Muscle of leg (tissue), 3 donors: ENCODE measurements at regions not wholly inside any gene's neighbourhood (a gene's known extent, or its start where the extent isn't known, plus 50 kb on each side); places are given as distances from the start of the nearest gene placed in this dataset.
"Not testable (repeated sequence)": the region's sequence is repeated elsewhere in the genome, so short reads cannot be mapped to it uniquely, and the experiment has no call there.

Experiments
- DNase-seq: peaks from one replicate; pipeline ENCODE4 v3.0.0; 2013
- H3K27ac ChIP-seq: one replicate; pipeline ENCODE4 v1.5.1; 2013; ENCODE audit warnings: mild to moderate bottlenecking, low read length, control low read depth
- H3K27me3 ChIP-seq: one replicate; pipeline ENCODE4 v1.6.1; 2013; ENCODE audit warnings: low read length; ENCODE audit not compliant: control insufficient read depth, insufficient read depth
- H3K36me3 ChIP-seq: one replicate; pipeline ENCODE4 v1.6.1; 2013; ENCODE audit warnings: low read length; ENCODE audit not compliant: control insufficient read depth, insufficient read depth
- H3K4me1 ChIP-seq: one replicate; pipeline ENCODE4 v1.6.1; 2013; ENCODE audit warnings: low read length; ENCODE audit not compliant: control insufficient read depth, insufficient read depth
- H3K4me3 ChIP-seq: one replicate; pipeline ENCODE4 v1.5.1; 2013; ENCODE audit warnings: low read length, control low read depth
- H3K9me3 ChIP-seq: replicated peaks from 2 replicates; pipeline ENCODE4 v1.6.1; 2013; ENCODE audit warnings: low read depth, low read length; ENCODE audit not compliant: control insufficient read depth
- WGBS: methylation state at CpG from one replicate; pipeline ENCODE4 v1.1.5; 2013; ENCODE audit warnings: missing lambda C conversion rate; ENCODE audit not compliant: insufficient coverage; 5-methylcytosine and 5-hydroxymethylcytosine counted together

DNA sequence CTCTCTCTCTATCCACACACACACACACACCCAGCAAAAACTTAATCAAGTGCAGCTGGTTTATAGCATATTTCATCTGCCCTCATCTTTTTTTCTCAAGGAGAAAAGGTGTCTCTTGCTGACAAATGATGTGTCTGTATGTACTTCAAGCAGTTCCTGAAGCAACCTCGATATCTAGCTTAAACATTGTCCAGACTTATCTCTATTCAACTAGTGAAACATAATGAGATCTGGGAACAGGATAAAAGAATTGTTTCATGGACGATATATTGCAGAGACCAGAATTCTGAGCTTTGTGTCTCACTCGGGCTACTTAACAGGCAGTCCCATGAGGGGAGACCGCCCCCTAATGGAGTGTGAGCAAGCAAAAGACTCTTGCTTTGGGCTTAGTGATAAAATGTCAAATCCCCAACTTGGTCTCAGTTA is 929.2 kb upstream of the SOX11 start:
- Histone ChIP-seq H3K27me3 (no peaks in the 10 kb centered on the region), H3K4me1 (no peaks in the 10 kb centered on the region), H3K36me3 (no peaks in the 10 kb centered on the region), H3K4me3 (no peak overlapping the region), H3K27ac (no peak overlapping the region), H3K9me3 (peaks cover 3% of the 10 kb centered on the region)
- DNase-seq: peak; percentile 74
- WGBS: 0% methylated on average over 2 of the region's 4 CpGs

DNA sequence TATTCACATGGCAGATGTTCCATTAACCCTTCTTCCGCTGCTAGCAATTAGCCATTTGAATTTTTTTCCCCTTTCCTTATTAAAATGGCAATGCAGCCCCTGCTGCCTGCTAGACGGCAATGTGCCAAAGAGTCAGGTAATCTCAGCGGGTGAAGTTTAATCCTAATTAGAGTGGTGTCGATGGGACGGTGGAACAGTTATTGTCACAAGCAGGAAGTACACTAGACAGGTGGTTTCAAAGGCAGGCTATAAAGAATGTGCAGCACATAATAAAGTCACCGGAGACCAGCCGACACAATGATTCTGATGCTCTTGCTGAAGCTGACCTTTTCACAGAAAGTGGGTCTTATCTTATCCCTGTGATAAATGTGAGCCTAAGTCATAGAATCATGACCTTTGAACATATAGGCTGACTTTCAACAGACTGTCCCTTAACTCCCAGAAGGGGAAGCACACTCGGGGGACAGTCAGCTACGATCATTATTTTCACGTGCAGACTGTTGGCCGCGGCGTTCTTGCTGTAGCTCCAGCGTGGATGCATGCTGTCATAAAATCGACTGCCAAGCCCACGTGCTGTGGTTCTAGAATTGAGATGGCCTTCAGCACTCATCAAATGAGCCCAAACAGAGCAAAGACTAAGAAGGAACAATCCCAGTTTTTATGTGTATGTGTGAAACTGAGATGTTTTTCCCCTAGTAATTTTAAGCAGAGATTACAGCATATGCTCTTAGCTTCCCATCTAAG is 926.2 kb upstream of the SOX11 start:
- no peaks in the 10 kb centered on the region for H3K27me3 ChIP-seq
- no peaks in the 10 kb centered on the region for H3K4me1 ChIP-seq
- H3K4me3 ChIP-seq: no peak overlapping the region
- 66% methylated on average over 9 of the region's 16 CpGs for WGBS
- H3K36me3 ChIP-seq: no peaks in the 10 kb centered on the region
- no peak overlapping the region for H3K27ac ChIP-seq
- H3K9me3 ChIP-seq: peaks cover 2% of the 10 kb centered on the region
- no peak for DNase-seq

DNA sequence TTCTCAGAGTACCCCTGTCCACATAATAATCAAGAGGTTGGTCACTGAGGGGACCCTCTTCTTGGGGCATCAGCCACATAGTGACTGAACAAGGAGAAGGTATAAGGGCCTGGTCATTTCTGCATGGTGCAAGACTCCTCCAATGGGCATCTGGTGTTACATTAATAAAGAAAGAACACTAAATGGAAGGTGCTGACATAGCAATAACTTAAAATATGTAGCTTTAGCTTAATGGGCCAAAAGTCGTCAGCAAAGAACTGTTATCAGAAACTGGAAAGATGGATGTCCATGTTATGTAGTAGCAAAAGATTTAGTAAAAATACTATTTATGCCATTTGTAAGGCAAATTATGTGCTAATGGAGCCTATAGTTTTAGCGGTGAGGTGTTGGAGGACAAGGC is 916.5 kb upstream of the SOX11 start:
- H3K9me3 ChIP-seq: no peaks in the 10 kb centered on the region
- DNase-seq: no peak
- H3K4me3 ChIP-seq: no peak overlapping the region
- H3K27me3 ChIP-seq: no peaks in the 10 kb centered on the region
- WGBS: 70% methylated on average over 2 of the region's 2 CpGs
- no peak overlapping the region for H3K27ac ChIP-seq
- no peaks in the 10 kb centered on the region for H3K4me1 ChIP-seq
- H3K36me3 ChIP-seq: no peaks in the 10 kb centered on the region

DNA sequence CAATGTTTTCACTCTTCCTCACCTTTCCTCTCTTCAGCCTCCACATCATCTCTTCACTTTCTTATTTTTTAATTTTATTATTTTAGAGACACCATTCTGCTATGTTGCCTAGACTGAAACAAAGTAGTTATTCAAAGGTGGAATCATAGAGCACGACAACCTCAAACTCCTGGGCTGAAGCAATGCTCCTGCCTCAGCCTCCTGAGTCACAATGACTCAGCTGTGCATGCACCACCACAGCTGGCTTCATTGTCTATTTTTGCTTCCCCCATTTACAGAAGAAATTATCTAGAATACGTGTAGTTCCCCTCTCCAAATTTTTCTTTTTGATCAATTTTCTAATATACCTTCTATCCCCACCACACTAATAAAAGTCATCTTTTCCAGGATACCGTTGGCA is 911.5 kb upstream of the SOX11 start:
- H3K27me3 ChIP-seq: no peaks in the 10 kb centered on the region
- 72% methylated on average over 2 of the region's 3 CpGs for WGBS
- no peak for DNase-seq

DNA sequence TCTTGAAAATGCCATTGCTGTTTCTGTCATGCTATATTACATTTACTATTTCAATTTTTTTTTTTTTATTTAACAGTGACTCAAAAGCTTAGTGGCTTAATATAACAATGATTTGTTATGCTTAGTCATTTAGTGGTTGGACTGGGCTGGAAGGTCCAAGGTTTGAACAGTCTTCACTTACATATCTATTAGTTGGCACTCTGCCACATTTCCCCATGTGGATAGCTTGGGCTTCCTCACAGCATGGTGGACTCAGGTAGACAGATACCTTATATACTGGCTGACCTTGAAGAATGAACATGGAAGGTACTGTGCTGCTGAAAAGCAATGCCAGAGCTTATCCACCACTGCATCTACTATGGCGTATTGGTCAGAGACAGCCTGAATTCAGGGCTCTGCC is 909.5 kb upstream of the SOX11 start:
- no peak overlapping the region for H3K27ac ChIP-seq
- H3K36me3 ChIP-seq: no peaks in the 10 kb centered on the region
- no peaks in the 10 kb centered on the region for H3K4me1 ChIP-seq
- DNase-seq: no peak
- H3K4me3 ChIP-seq: no peak overlapping the region
- peaks cover 3% of the 10 kb centered on the region for H3K9me3 ChIP-seq
- WGBS: no CpG with 5 or more reads among the region's 1 CpG
- H3K27me3 ChIP-seq: no peaks in the 10 kb centered on the region

More for the DNA sequence above, 911.5 kb upstream of the SOX11 start:
- H3K9me3 ChIP-seq: no peaks in the 10 kb centered on the region
- no peak overlapping the region for H3K4me3 ChIP-seq
- H3K4me1 ChIP-seq: no peaks in the 10 kb centered on the region
- H3K27ac ChIP-seq: no peak overlapping the region
- no peaks in the 10 kb centered on the region for H3K36me3 ChIP-seq

DNA sequence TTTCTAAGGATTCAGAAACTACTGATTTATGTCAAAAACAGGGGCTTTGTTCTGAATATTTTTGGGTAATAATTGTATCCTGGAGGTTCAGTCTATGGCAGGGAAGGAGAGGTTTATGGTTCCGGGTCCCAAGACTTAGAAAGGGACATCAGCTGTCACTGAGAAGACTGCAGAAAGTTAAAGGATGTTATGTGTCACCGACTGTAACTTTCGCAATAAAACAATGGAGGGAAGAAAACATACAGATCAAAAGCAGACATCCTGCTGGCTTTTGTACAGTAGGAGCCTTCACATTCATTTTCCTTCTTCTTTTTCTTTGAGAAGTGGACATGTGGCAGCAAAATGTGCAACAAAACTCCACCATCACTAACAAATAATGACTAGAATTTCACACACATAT is 900.7 kb upstream of the SOX11 start:
- WGBS: 8% methylated on average over 1 of the region's 3 CpGs
- H3K27ac ChIP-seq: no peak overlapping the region
- no peaks in the 10 kb centered on the region for H3K36me3 ChIP-seq
- no peak overlapping the region for H3K4me3 ChIP-seq
- H3K27me3 ChIP-seq: no peaks in the 10 kb centered on the region
- DNase-seq: no peak
- H3K9me3 ChIP-seq: peaks cover 3% of the 10 kb centered on the region
- H3K4me1 ChIP-seq: no peaks in the 10 kb centered on the region

DNA sequence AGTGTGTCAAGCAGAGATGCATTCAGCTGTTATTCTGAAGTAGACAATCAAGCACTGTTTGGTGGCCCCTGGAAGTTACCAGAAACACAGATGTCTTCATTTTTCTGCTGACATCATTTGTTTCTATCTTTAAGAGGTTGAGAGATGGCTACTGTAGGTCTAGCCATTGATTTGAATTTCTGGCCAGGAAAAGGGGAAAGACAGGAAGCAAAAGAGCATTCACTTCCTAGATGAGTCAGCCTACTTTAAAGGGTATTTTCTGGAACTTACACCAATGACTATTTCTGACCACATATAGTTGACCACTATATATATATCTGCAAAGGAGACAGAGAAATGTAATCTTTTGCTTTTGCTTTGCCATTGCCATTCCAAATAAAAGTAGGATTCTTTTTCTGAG is 900.1 kb upstream of the SOX11 start:
- peaks cover 3% of the 10 kb centered on the region for H3K9me3 ChIP-seq
- H3K36me3 ChIP-seq: no peaks in the 10 kb centered on the region
- H3K27ac ChIP-seq: no peak overlapping the region
- no peaks in the 10 kb centered on the region for H3K27me3 ChIP-seq
- DNase-seq: peak; percentile 7
- no peak overlapping the region for H3K4me3 ChIP-seq
- no peaks in the 10 kb centered on the region for H3K4me1 ChIP-seq

DNA sequence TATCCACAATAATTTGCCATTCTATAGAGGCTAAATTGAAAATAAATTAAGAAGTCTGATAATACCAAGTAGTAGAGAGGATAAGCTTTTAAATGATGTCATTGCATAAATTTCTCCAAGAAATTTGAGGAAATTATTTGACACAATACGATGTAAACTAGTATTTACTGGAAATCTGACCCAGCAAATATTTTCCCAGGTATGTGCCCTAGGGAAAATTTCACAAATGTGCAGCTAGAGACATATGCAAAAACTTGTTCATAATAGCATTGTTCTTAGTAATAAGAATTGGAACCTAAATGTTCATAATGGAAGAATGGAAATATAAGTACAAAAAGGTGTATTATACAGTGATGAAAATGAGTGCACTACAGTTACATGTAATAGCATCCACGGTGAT is 888.8 kb upstream of the SOX11 start:
- Histone ChIP-seq H3K4me3 (no peak overlapping the region), H3K27me3 (no peaks in the 10 kb centered on the region), H3K27ac (no peak overlapping the region), H3K9me3 (peaks cover 4% of the 10 kb centered on the region), H3K4me1 (no peaks in the 10 kb centered on the region), H3K36me3 (no peaks in the 10 kb centered on the region)
- no CpG with 5 or more reads among the region's 2 CpGs for WGBS
- no peak for DNase-seq

DNA sequence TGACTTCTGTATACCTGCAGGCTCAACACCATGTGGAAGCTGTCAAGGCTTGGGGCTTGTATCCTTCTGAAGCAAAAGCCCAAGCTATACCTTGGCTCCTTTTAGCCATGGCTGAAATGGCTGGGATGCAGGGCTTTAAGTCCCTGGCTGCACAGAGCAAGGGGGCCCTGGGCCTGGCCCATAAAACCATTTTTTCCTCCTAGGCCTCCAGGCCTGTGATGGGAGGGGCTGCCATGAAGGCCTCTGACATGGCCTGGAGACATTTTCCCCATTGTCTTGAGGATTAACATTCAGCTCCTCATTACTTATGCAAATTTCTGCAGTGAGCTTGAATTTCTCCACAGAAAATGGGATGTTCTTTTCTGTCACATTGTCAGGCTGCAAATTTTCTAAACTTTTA is 878.0 kb upstream of the SOX11 start:
- DNase-seq, H3K4me3 ChIP-seq, H3K36me3 ChIP-seq, H3K27me3 ChIP-seq, H3K9me3 ChIP-seq, H3K4me1 ChIP-seq, H3K27ac ChIP-seq: not testable (repeated sequence)

DNA sequence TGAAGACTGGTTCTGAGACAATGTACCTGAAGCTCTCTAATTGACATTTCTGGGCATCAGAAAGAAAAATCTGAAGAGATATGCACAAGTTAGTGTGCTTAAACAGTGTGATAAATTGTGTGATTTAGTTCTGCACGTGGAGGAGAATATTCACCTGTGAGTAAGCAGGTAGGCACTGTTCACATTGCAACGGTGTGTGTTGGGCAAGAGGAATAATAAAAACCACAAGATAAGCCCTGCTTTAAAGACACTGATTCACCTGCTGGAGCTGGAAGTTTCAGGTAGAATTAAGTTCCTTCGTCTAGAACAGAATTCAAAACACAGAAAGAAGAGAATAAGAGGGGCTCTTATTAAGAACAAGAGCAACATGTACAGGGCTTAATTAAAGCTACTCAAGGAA is 864.3 kb upstream of the SOX11 start:
- H3K27me3 ChIP-seq: no peaks in the 10 kb centered on the region
- no peaks in the 10 kb centered on the region for H3K9me3 ChIP-seq
- H3K36me3 ChIP-seq: no peaks in the 10 kb centered on the region
- DNase-seq: no peak
- no peak overlapping the region for H3K4me3 ChIP-seq
- 75% methylated on average over 1 of the region's 3 CpGs for WGBS
- H3K27ac ChIP-seq: no peak overlapping the region
- H3K4me1 ChIP-seq: no peaks in the 10 kb centered on the region
